Loucy (cell line): ENCODE measurements at regions not wholly inside any gene's neighbourhood (a gene's known extent, or its start where the extent isn't known, plus 50 kb on each side); places are given as distances from the start of the nearest gene placed in this dataset.
"Not testable (repeated sequence)": the region's sequence is repeated elsewhere in the genome, so short reads cannot be mapped to it uniquely, and the experiment has no call there.

Experiments
- H2AFZ ChIP-seq: fragments of 200-600 bp; sonication (generic); 2 replicates; pipeline ENCODE4 v1.6.0; 2016; ENCODE audit warnings: antibody characterized with exemption, mild to moderate bottlenecking, low read length, moderate library complexity
- H3F3A ChIP-seq: fragments of 200-600 bp; 2 replicates; pipeline ENCODE4 v1.6.0; 2016; ENCODE audit warnings: antibody characterized with exemption, low read depth, mild to moderate bottlenecking
- H3K27me3 ChIP-seq: fragments of 200-600 bp; sonication (generic); 2 replicates; pipeline ENCODE4 v1.6.1; 2014; ENCODE audit warnings: low read length, mild to moderate bottlenecking; ENCODE audit not compliant: insufficient read depth, poor library complexity, severe bottlenecking
- H3K36me3 ChIP-seq: fragments of 200-600 bp; sonication (generic); 2 replicates; pipeline ENCODE4 v1.6.1; 2016; ENCODE audit warnings: low read length; ENCODE audit not compliant: insufficient read depth
- H3K4me1 ChIP-seq: fragments of 200-600 bp; sonication (generic); 2 replicates; pipeline ENCODE4 v1.5.1; 2014; ENCODE audit warnings: low read length, mild to moderate bottlenecking; ENCODE audit not compliant: insufficient read depth, poor library complexity, severe bottlenecking
- H3K4me2 ChIP-seq: fragments of 200-600 bp; sonication (generic); 2 replicates; pipeline ENCODE4 v1.6.0; 2014; ENCODE audit warnings: antibody characterized with exemption, low read length, low read depth, mild to moderate bottlenecking; ENCODE audit not compliant: poor library complexity, severe bottlenecking
- H3K4me3 ChIP-seq: fragments of 200-600 bp; sonication (generic); 2 replicates; pipeline ENCODE4 v1.5.1; 2014; ENCODE audit warnings: low read length, mild to moderate bottlenecking, mixed read lengths; ENCODE audit not compliant: poor library complexity, severe bottlenecking
- H3K79me2 ChIP-seq: fragments of 200-600 bp; sonication (generic); 2 replicates; pipeline ENCODE4 v1.6.1; 2014; ENCODE audit warnings: low read length; ENCODE audit not compliant: insufficient read depth
- H3K9ac ChIP-seq: fragments of 200-600 bp; sonication (generic); 2 replicates; pipeline ENCODE4 v1.6.0; 2014; ENCODE audit warnings: mild to moderate bottlenecking, low read depth, low read length, moderate library complexity; ENCODE audit not compliant: poor library complexity, severe bottlenecking
- H3K9me2 ChIP-seq: fragments of 200-600 bp; sonication (generic); replicated peaks from 2 replicates; pipeline ENCODE4 v1.6.1; 2016; ENCODE audit warnings: low read depth, low read length, mixed read lengths
- H3K9me3 ChIP-seq: fragments of 200-600 bp; sonication (generic); 2 replicates; pipeline ENCODE4 v1.6.1; 2014; ENCODE audit warnings: mild to moderate bottlenecking, antibody characterized with exemption, low read length, low read depth; ENCODE audit not compliant: insufficient read depth
- H4K20me1 ChIP-seq: fragments of 200-600 bp; sonication (generic); 2 replicates; pipeline ENCODE4 v1.6.0; 2014; ENCODE audit warnings: antibody characterized with exemption, low read length, mild to moderate bottlenecking; ENCODE audit not compliant: insufficient read depth, poor library complexity, severe bottlenecking
- CTCF ChIP-seq: fragments of 200-600 bp; sonication (generic); conservative IDR thresholded peaks from 2 replicates; pipeline ENCODE4 v1.5.1; 2014; ENCODE audit warnings: mild to moderate bottlenecking, antibody characterized with exemption, low read length
- EZH2phosphoT487 ChIP-seq: fragments of 200-600 bp; IDR thresholded peaks from 2 replicates; pipeline ENCODE4 v1.6.1; 2018; ENCODE audit warnings: antibody characterized with exemption, mild to moderate bottlenecking, moderate library complexity, borderline replicate concordance

GRCh38 chrX:46179748-46180147 lies 365.5 kb downstream of the ZNF674 start:
- H3K36me3 ChIP-seq: no peaks in the 10 kb centered on the region

GRCh38 chrX:46178763-46179162 lies 366.5 kb downstream of the ZNF674 start:
- Histone ChIP-seq H3F3A (no peaks in the 10 kb centered on the region), H3K9me3 (no peaks in the 10 kb centered on the region)

More at GRCh38 chrX:46179748-46180147, 365.5 kb downstream of the ZNF674 start:
- Histone ChIP-seq H3K9me2 (no peaks in the 10 kb centered on the region), H3K27me3 (no peaks in the 10 kb centered on the region), H3K9ac (peak overlapping the region; percentile 65), H3K79me2 (no peaks in the 10 kb centered on the region), H3K4me3 (peak overlapping the region; percentile 49), H3F3A (no peaks in the 10 kb centered on the region), H3K9me3 (no peaks in the 10 kb centered on the region), H4K20me1 (no peaks in the 10 kb centered on the region), H3K4me1 (peaks cover 34% of the 10 kb centered on the region), H3K4me2 (peak overlapping the region; percentile 68), H2AFZ (no peak overlapping the region)
- TF ChIP-seq CTCF (no peak), EZH2phosphoT487 (no peak)

DNA sequence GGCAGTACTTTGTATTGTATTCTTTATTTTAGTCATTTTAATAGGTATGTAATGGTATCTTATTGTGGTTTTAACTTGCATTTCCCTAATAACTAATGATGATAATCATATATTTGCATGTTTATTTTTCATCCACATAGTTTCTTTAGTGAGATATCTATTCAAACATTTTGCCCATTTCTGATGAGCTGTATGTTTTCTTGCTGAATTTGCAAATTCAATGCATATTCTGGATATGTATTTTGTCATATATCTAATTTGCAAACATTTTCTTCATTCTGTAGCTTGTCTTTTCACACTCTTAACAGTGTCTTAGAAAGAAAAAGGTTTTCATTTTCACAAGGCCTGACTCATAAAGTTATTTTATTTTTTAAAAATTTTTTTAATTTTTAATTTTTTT lies 372.1 kb downstream of the ZNF674 start:
- TF ChIP-seq EZH2phosphoT487 (no peak), CTCF (no peak)
- Histone ChIP-seq H3K79me2 (no peaks in the 10 kb centered on the region), H3K4me2 (no peak overlapping the region), H3K9me3 (no peaks in the 10 kb centered on the region), H3K4me1 (peaks cover 4% of the 10 kb centered on the region), H3K4me3 (no peak overlapping the region), H4K20me1 (no peaks in the 10 kb centered on the region), H3K9ac (no peak overlapping the region), H2AFZ (no peak overlapping the region), H3K36me3 (no peaks in the 10 kb centered on the region), H3K9me2 (no peaks in the 10 kb centered on the region), H3K27me3 (no peaks in the 10 kb centered on the region), H3F3A (no peaks in the 10 kb centered on the region)

More at GRCh38 chrX:46178763-46179162, 366.5 kb downstream of the ZNF674 start:
- H3K79me2 ChIP-seq: no peaks in the 10 kb centered on the region
- peak overlapping the region; percentile 68 for H3K4me2 ChIP-seq
- no peak overlapping the region for H3K9ac ChIP-seq
- H3K4me1 ChIP-seq: peaks cover 34% of the 10 kb centered on the region
- no peak overlapping the region for H2AFZ ChIP-seq
- no peaks in the 10 kb centered on the region for H3K36me3 ChIP-seq
- H3K9me2 ChIP-seq: no peaks in the 10 kb centered on the region
- H3K27me3 ChIP-seq: no peaks in the 10 kb centered on the region
- H4K20me1 ChIP-seq: no peaks in the 10 kb centered on the region
- TF ChIP-seq CTCF (no peak), EZH2phosphoT487 (no peak)
- peak overlapping the region; percentile 16 for H3K4me3 ChIP-seq

DNA sequence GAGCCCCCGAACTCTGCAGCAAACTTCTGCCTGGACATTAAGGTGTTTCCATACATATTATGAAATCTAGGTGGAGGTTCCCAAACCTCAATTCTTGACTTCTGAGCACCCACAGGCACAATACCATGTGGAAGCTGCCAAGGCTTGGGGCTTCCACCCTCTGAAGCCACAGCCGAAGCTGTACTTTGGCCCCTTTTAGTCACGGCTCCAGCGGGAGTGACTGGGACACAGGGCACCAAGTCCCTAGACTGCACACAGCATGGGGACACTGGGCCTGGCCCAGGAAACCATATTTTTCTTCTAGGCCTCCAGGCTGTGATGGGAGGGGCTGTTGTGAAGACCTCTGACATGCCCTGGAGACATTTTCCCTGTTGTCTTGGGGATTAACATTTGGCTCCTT lies 373.8 kb downstream of the ZNF674 start:
- not testable (repeated sequence) for H3K79me2 ChIP-seq, H4K20me1 ChIP-seq, H3K4me1 ChIP-seq, H3K9me3 ChIP-seq, H3K27me3 ChIP-seq, H3K9me2 ChIP-seq, H2AFZ ChIP-seq, H3K36me3 ChIP-seq, H3K4me3 ChIP-seq, H3K4me2 ChIP-seq, H3F3A ChIP-seq, H3K9ac ChIP-seq
